GM13976 (cell line): ENCODE measurements at regions not wholly inside any gene's neighbourhood (a gene's known extent, or its start where the extent isn't known, plus 50 kb on each side); places are given as distances from the start of the nearest gene placed in this dataset.
"Not testable (repeated sequence)": the region's sequence is repeated elsewhere in the genome, so short reads cannot be mapped to it uniquely, and the experiment has no call there.

Source experiments
- DNase-seq: peaks from one replicate; pipeline ENCODE4 v3.0.0; 2012; ENCODE audit warnings: low spot score
- in situ Hi-C: fragments of 300-500 bp; cut with MboI; formaldehyde crosslinking; loops from one replicate; pipeline ENCODE4 v1.12.0; 2022; ENCODE audit warnings: low sequenced_read_pairs, mixed read lengths, inconsistent platforms; ENCODE audit not compliant: unreplicated experiment
- TF ChIP-seq, protein P1 (sequence below): IDR thresholded peaks from 2 replicates; pipeline ENCODE4 v1.5.1; 2012; ENCODE audit warnings: borderline replicate concordance, mild to moderate bottlenecking; ENCODE audit not compliant: insufficient read depth; ENCODE audit errors: extremely low read depth, missing control alignments, control extremely low read depth

DNA sequence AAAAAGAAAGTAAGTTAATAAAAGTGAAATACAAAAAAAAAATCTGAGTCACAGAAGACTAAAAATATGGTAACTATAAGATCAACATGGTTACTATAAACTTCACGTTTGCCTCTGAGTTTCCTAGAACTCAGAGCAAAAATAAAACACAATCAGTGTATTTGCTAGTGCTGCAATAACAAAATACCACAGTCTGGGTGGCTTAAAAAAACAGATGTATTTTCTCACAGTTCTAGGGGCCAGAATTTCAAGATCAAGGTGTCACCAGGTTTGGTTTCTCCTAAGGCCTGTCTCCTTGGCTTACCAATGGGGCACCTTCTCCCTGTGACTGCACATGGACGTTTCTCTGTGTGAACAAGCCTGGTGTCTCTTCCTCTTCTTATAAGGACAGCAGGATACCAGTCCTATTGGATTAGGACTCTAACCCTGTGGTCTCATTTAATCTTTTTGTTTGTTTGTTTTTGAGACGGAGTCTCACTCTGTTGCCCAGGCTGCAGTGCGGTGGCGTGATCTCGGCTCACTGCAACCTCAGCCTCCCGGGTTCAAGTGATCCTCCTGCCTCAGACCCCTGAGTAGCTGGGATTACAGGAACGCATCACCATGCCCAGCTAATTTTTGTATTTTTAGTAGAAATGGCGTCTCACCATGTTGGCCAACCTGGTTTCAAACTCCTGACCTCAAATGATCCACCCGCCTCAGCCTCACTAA, 104.9 kb upstream of the LOC128125822 start:
- in situ Hi-C loops: no loop called here
- TF ChIP-seq, protein P1, sequence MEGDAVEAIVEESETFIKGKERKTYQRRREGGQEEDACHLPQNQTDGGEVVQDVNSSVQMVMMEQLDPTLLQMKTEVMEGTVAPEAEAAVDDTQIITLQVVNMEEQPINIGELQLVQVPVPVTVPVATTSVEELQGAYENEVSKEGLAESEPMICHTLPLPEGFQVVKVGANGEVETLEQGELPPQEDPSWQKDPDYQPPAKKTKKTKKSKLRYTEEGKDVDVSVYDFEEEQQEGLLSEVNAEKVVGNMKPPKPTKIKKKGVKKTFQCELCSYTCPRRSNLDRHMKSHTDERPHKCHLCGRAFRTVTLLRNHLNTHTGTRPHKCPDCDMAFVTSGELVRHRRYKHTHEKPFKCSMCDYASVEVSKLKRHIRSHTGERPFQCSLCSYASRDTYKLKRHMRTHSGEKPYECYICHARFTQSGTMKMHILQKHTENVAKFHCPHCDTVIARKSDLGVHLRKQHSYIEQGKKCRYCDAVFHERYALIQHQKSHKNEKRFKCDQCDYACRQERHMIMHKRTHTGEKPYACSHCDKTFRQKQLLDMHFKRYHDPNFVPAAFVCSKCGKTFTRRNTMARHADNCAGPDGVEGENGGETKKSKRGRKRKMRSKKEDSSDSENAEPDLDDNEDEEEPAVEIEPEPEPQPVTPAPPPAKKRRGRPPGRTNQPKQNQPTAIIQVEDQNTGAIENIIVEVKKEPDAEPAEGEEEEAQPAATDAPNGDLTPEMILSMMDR: no peak
- DNase-seq: no peak

DNA sequence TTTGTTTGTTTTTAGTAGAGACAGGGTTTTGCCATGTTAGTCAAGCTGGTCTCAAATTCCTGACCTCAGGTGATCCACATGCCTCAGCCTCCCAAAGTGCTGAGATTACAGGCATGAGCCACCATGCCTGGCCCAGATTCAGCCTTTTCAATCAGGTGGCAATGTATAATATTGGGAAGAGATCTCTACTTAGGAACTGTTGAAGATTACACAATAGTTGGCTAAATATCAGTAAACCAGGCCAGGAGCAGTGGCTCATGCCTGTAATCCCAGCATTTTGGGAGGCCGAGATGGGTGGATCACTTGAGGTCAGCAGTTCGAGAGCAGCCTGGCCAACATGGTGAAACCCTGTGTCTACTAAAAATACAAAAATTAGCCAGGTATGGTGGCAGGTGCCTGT, 101.1 kb upstream of the LOC128125822 start:
- in situ Hi-C loops, DNase-seq: not testable (repeated sequence)

DNA sequence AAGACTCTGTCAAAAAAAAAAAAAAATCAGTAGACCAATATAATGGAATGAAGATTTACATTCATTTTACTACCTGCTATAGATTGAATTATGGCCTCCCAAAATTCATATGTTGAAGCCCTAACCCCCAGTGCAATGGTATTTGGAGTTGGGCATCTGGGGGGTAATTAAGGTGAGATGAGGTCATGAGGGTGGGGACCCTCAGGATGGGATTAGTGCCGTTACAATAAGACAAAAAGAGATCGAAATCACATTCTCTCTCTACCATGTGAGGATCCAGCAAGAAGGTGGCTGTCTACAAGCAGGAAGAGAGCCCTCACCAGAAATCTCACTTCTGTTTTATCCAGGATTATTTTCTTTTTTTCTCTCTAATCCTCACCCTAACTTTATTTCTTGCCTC, 100.6 kb upstream of the LOC128125822 start:
- in situ Hi-C loops: no loop called here
- TF ChIP-seq, protein P1: no peak
- DNase-seq: no peak

DNA sequence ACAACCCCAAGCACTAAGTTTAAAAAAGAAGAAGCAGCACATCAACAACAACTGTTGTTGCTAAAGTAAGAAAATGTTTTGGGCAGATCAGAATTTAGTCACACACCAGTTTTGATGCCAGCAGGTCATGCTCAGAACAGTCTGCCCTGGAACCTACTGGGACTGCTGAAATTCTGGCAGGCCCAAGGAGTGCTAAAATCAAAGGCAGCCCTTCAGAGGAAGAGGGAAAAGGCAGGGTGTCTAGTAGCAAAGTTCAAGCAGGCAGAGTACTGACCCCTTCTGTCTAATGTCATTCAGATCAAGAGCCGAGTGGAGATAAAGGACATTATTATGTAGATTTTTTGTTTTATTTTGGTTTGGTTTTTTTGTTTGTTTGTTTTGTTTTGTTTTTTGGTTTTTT, 96.6 kb upstream of the LOC128125822 start:
- TF ChIP-seq, protein P1: no peak
- in situ Hi-C loops: no loop called here
- no peak for DNase-seq

DNA sequence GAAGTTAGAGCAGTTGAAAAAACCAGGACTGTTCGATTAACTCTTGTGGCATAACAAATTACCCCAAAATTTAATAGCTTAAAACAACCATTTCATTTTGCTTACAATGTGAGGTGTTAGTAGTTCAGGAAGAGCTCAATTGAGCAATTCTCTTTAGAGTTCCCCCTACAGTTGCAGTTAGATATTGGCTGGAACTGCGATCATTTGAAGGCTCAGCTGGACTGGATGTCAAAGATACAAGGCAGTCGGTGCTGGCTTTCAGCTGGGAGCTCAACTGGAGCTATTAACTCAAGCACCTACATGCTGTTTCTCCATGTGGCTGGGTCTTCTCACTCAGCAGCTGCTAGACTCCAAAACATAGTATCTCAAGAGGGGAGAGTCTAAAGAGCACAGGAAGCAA, 96.0 kb upstream of the LOC128125822 start:
- DNase-seq: no peak
- in situ Hi-C loops: no loop called here
- TF ChIP-seq, protein P1: no peak

DNA sequence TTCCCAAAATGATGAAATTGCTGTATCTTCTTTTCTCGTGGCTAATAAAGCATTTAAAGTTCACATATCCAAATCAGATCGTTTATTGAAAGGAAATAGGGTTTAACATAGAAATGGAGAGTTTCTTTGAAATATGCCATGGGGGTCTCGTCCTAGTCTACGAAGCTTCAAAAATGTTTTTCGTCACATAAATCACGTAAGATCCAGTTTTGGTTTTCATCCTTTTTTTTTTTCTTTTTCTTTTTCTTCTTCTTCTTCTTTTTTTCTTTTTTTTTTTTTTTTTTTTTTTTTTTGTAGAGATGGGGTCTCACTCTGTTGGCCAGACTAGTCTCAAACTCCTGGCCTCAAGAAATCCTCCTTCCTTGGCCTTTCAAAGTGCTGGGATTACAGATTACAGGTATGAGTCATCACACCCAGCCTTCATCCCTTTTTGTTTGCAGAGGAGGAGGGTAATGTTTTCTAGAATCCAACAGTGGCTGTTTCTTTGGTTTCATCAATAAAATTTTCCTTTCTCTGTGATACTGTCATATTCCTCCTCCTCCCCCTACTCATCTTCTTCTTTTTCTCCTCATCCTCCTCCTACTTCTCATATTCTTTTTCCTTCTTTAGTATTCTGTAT, 94.7 kb upstream of the LOC128125822 start:
- TF ChIP-seq, protein P1: no peak
- no peak for DNase-seq
- in situ Hi-C loops: no loop called here

DNA sequence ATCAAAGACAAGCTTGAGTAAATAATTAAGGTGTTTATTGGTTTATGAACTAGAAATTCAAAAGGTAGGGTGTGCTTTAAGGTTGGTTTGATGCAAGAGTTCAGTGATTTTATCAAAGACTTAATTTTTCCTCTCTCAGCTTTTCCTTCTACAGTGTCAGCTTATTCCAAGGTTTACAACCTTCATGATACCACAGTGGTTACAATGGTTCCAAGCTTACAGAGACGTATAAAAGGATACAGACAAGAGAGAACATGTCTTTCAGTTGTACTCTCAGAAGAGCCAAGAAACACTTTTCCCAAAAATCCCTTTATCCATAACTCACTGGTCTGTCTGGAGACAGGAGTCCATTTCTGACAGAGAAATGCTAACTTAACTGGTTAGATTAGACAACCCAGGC, 93.5 kb upstream of the LOC128125822 start:
- no peak for DNase-seq
- in situ Hi-C loops: no loop called here
- TF ChIP-seq, protein P1: no peak
